ENCODE measurements at regions not wholly inside any gene's neighbourhood (a gene's known extent, or its start where the extent isn't known, plus 50 kb on each side); places are given as distances from the start of the nearest gene placed in this dataset.

- no peak for TF ChIP-seq CTCF (IDR thresholded peaks at IDR 0.05)
- H3K4me1 Mint-ChIP-seq (ENCODE audit: low read depth): no peaks in the 10 kb centered on the region
- no peaks in the 10 kb centered on the region for H3K36me3 Mint-ChIP-seq (ENCODE audit: low read depth)
- no peak overlapping the region for H3K27ac Mint-ChIP-seq
- no peak overlapping the region for H3K4me3 Mint-ChIP-seq
- peaks cover 32% of the 10 kb centered on the region for H3K9me3 Mint-ChIP-seq
- H3K27me3 Mint-ChIP-seq (ENCODE audit: insufficient read depth): no peaks in the 10 kb centered on the region; the same call in 1 of the 2 replicates
- DNase-seq: no peak
Measured at GRCh38 chr9:100890321-100890720, 138.2 kb upstream of the PLPPR1 start.

GRCh38 chr9:100911273-100911672 lies 117.3 kb upstream of the PLPPR1 start:
- Mint-ChIP-seq H3K4me1 (ENCODE audit: low read depth) (no peaks in the 10 kb centered on the region), H3K9me3 (peaks cover 49% of the 10 kb centered on the region), H3K36me3 (ENCODE audit: low read depth) (peaks cover 4% of the 10 kb centered on the region; the same call in 1 of the 2 replicates), H3K4me3 (no peak overlapping the region), H3K27me3 (ENCODE audit: insufficient read depth) (no peaks in the 10 kb centered on the region), H3K27ac (no peak overlapping the region)
- DNase-seq: no peak
- TF ChIP-seq CTCF (IDR thresholded peaks at IDR 0.05): no peak

- Mint-ChIP-seq H3K27ac (no peak overlapping the region), H3K4me1 (ENCODE audit: low read depth) (no peaks in the 10 kb centered on the region), H3K27me3 (ENCODE audit: insufficient read depth) (no peaks in the 10 kb centered on the region), H3K4me3 (no peak overlapping the region), H3K36me3 (ENCODE audit: low read depth) (peaks cover 4% of the 10 kb centered on the region; the same call in 1 of the 2 replicates), H3K9me3 (peaks cover 56% of the 10 kb centered on the region)
- no peak for DNase-seq
- TF ChIP-seq CTCF (IDR thresholded peaks at IDR 0.05): no peak
Measured at GRCh38 chr9:100913257-100913656, 115.3 kb upstream of the PLPPR1 start.

GRCh38 chr9:100914266-100914665 lies 114.3 kb upstream of the PLPPR1 start:
- Mint-ChIP-seq H3K36me3 (ENCODE audit: low read depth) (peaks cover 4% of the 10 kb centered on the region; the same call in 1 of the 2 replicates), H3K4me3 (no peak overlapping the region), H3K27ac (no peak overlapping the region), H3K9me3 (peaks cover 50% of the 10 kb centered on the region), H3K27me3 (ENCODE audit: insufficient read depth) (no peaks in the 10 kb centered on the region), H3K4me1 (ENCODE audit: low read depth) (no peaks in the 10 kb centered on the region)
- DNase-seq: no peak
- no peak for TF ChIP-seq CTCF (IDR thresholded peaks at IDR 0.05)

- Mint-ChIP-seq H3K27me3 (ENCODE audit: insufficient read depth) (no peaks in the 10 kb centered on the region), H3K4me3 (no peak overlapping the region), H3K9me3 (peaks cover 54% of the 10 kb centered on the region)
Measured at GRCh38 chr9:100919506-100919905, 109.0 kb upstream of the PLPPR1 start.

More at GRCh38 chr9:100919506-100919905, 109.0 kb upstream of the PLPPR1 start:
- Mint-ChIP-seq H3K36me3 (ENCODE audit: low read depth) (no peaks in the 10 kb centered on the region), H3K27ac (no peak overlapping the region), H3K4me1 (ENCODE audit: low read depth) (no peaks in the 10 kb centered on the region)
- no peak for TF ChIP-seq CTCF (IDR thresholded peaks at IDR 0.05)
- no peak for DNase-seq

Measured in HFFc6 (cell line).